Kidney epithelial cell (primary cell): ENCODE measurements at regions not wholly inside any gene's neighbourhood (a gene's known extent, or its start where the extent isn't known, plus 50 kb on each side); places are given as distances from the start of the nearest gene placed in this dataset.

ENCODE experiments used
- DNase-seq: peaks from one replicate; pipeline ENCODE4 v3.0.0-alpha.2; 2010; ENCODE audit warnings: low read depth
- H3K27me3 ChIP-seq: 2 replicates; pipeline ENCODE4 v1.6.0; 2011; ENCODE audit warnings: low read length; ENCODE audit not compliant: control insufficient read depth, insufficient read depth
- H3K36me3 ChIP-seq: 2 replicates; pipeline ENCODE4 v1.5.1; 2011; ENCODE audit warnings: low read length; ENCODE audit not compliant: control insufficient read depth, insufficient read depth
- H3K4me3 ChIP-seq: 2 replicates; pipeline ENCODE4 v1.5.1; 2011; ENCODE audit warnings: low read depth, mild to moderate bottlenecking, control low read depth, low read length
- TF ChIP-seq, protein P1 (sequence below): IDR thresholded peaks from 2 replicates; pipeline ENCODE4 v1.5.1; 2011; ENCODE audit warnings: mild to moderate bottlenecking, moderate library complexity, low read length, control low read depth, inconsistent platforms; ENCODE audit not compliant: insufficient read depth, poor library complexity, severe bottlenecking

DNA sequence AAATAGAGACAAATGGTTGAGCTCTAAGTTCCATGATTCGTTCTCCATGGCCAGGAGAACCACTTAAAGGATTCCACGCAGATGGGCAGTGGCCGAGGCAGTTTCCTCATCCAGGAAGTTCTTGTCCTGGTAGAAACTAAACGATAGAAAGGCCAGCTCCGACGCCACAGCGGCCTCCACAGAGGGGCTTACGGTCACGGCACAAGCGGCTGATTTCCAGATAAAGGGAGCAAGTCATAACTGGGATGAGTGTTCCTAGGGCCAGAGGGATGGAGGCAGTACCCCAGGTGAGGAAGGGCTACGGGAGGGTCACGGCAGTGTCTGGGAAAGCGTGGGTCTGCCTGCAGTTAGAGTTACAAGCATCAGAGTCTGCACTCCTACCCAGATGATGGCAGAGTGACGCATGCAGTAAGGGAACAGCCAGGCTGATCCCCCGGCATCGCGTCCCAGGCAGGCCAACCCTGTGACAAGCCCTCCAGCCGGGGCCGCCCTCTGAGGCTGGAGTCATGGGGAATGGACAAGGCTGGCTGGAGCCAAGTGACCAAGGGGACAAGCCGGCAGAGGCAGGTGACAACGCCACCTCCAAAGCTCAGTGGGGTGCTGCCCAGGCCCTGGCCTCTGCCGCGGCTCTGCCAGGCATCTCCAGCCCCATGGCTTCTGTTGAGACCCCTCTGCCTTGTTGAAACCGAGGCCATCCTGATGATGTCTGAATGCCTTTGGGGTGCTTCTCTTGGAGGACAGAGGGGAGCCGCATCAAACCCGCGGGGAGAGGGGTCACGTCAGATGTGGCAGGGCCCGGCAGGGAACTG lies 475.1 kb downstream of the BRD1 start:
- Histone ChIP-seq H3K4me3 (no peak overlapping the region), H3K27me3 (no peaks in the 10 kb centered on the region)

DNA sequence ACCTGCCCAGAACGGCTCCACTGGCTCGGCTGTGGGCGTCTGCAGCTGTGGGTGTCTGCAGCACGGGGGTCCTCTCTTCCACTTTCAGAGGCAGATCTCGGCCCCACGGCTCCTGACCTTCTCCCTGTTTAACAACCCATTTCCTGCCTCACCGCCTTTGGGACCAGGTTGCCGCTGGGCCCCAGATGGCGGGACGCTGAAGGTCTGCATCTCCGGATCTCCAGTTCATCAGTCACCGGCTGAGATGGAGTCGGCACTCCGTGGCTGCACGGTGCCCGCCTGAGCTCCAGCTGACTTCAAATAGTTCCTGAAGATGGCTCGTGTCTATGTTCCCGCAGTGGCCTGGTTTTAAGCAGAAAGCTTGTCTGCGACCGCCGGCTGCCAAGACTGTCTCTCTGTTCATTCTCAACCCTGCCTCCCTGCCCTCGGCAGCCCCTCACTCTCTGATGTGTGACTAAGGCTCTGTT lies 475.9 kb downstream of the BRD1 start:
- no peak overlapping the region for H3K4me3 ChIP-seq
- TF ChIP-seq, protein P1, sequence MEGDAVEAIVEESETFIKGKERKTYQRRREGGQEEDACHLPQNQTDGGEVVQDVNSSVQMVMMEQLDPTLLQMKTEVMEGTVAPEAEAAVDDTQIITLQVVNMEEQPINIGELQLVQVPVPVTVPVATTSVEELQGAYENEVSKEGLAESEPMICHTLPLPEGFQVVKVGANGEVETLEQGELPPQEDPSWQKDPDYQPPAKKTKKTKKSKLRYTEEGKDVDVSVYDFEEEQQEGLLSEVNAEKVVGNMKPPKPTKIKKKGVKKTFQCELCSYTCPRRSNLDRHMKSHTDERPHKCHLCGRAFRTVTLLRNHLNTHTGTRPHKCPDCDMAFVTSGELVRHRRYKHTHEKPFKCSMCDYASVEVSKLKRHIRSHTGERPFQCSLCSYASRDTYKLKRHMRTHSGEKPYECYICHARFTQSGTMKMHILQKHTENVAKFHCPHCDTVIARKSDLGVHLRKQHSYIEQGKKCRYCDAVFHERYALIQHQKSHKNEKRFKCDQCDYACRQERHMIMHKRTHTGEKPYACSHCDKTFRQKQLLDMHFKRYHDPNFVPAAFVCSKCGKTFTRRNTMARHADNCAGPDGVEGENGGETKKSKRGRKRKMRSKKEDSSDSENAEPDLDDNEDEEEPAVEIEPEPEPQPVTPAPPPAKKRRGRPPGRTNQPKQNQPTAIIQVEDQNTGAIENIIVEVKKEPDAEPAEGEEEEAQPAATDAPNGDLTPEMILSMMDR: no peak
- no peaks in the 10 kb centered on the region for H3K36me3 ChIP-seq
- H3K27me3 ChIP-seq: no peaks in the 10 kb centered on the region
- DNase-seq: no peak

More for the DNA sequence above, 475.1 kb downstream of the BRD1 start:
- TF ChIP-seq, protein P1: no peak
- DNase-seq: no peak
- no peaks in the 10 kb centered on the region for H3K36me3 ChIP-seq

DNA sequence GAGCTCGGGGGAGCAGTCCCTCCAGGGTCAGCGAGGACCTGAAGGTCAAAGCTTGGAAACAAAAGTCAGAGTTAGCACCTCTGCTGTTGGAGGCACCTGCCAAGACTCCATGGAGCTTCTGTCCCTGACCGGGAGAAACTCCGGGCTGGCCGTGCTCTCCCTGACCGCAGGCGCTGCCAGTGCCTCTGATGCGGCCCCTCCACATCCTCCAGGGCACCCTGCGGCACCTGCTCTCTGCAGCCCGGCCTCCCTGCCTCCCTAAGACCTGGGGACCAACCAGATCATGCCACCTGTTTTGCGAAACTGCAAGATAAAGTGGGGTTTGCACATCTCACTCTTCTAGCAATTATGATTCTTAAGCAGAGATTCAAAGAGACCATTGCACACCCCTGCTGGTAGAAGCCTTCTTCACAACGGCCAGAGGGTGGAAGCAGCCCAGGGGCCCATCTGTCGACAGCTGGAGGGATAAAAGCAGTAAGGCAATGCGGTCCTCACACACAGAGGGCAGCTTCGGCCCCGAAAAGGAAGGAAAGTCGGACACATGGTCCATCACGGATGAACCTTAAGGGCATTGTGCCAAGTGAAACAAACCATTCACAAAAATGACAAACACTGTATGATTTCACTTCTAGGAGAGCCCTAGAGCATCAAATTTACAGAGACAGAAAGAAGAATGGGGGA lies 477.1 kb downstream of the BRD1 start:
- TF ChIP-seq, protein P1: no peak
- no peak for DNase-seq
- no peaks in the 10 kb centered on the region for H3K27me3 ChIP-seq

DNA sequence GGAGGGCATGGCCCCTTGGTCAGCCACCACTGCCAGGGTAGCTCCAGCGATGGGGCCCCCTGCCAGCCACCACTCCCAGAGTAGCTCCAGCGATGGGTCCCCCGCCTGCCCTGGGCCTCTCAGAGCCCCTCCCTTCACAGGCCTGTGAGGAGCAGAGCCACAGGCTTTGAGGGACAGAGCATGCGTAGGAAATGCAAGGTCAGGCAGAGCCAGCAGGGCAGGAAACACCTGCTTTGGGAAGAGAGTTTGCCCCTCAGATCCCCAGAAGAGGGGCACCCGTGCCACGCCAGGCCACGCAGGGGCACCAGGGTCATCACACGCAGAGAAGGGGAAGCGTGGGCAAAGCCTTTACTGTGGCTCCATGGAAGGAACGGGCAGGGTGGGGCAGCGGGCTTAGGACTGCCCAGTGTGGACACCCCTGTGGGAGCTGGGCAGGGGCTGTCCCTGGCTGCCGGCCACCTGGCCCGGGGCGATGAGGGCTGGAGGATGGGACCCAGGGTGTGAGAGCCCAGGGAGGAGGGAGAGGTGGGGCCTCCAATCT lies 477.8 kb downstream of the BRD1 start:
- TF ChIP-seq, protein P1: no peak
- no peaks in the 10 kb centered on the region for H3K36me3 ChIP-seq
- H3K27me3 ChIP-seq: no peaks in the 10 kb centered on the region
- DNase-seq: no peak
- H3K4me3 ChIP-seq: no peak overlapping the region

More for the DNA sequence above, 477.1 kb downstream of the BRD1 start:
- H3K4me3 ChIP-seq: no peak overlapping the region
- H3K36me3 ChIP-seq: no peaks in the 10 kb centered on the region

DNA sequence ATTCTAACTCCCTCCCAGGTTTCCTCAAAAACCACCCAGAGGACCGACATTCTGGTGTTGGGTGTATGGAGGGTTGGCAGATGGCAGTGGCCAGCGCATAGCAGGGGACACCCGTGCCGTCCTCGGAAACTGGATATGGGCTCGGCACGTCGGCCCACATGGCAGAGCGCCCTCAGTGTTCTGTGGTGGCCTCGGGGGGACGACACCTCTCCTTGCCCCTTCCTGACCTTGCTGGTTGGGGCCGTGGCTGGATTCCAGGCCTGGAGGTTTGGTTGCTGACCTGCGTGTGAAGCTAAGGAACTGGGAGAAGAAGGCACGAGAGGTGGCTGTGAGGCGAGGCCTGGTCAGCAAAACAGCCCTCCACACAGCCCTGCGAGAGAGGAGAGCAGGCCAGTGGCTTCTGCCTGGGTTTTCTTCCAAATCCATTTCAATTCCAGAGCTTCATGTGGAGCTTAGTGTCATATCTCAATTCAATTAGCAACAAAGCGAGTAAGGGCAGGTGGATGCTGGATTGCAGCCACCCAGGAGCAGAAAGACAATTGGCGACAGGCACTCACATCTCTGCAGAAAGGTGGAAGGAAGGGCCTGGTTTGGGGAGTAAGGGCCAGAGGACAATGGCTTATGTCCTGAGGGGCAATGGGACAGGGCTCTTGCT lies 478.4 kb downstream of the BRD1 start:
- Histone ChIP-seq H3K27me3 (no peaks in the 10 kb centered on the region), H3K4me3 (no peak overlapping the region), H3K36me3 (no peaks in the 10 kb centered on the region)
- DNase-seq: no peak
- TF ChIP-seq, protein P1: no peak
